ENCODE measurements at regions not wholly inside any gene's neighbourhood (a gene's known extent, or its start where the extent isn't known, plus 50 kb on each side); places are given as distances from the start of the nearest gene placed in this dataset.

GRCh38 chr4:123827511-123827910 lies 430.9 kb downstream of the SPRY1 start:
- no peaks in the 10 kb centered on the region for H3K36me3 ChIP-seq (ENCODE audit: control insufficient read depth, insufficient read depth, low read length)
- H3K27me3 ChIP-seq (ENCODE audit: control insufficient read depth, insufficient read depth, low read length): no peaks in the 10 kb centered on the region
- H4K20me1 ChIP-seq (ENCODE audit: control insufficient read depth, extremely low read depth, insufficient read depth, low read length): no peaks in the 10 kb centered on the region
- no peak overlapping the region for H2AFZ ChIP-seq (ENCODE audit: low read length)
- H3K9ac ChIP-seq (ENCODE audit: insufficient read depth, low read length): no peak overlapping the region
- no peak overlapping the region for H3K4me3 ChIP-seq (replicated peaks in 1 of 4; ENCODE audit: control extremely low read depth in 1 of 4, insufficient read depth in 1 of 4, low read depth in 3 of 4, low read length in 4 of 4)
- no peak overlapping the region for H3K27ac ChIP-seq (ENCODE audit: insufficient read depth, low read length)
- no peaks in the 10 kb centered on the region for H3K9me3 ChIP-seq (ENCODE audit: control insufficient read depth, insufficient read depth, low read depth, low read length)
- no peaks in the 10 kb centered on the region for H3K79me2 ChIP-seq (ENCODE audit: control insufficient read depth, insufficient read depth, low read length)
- H3K4me2 ChIP-seq (ENCODE audit: extremely low read depth, insufficient read depth, low read length): no peak overlapping the region
- TF ChIP-seq, protein P1, sequence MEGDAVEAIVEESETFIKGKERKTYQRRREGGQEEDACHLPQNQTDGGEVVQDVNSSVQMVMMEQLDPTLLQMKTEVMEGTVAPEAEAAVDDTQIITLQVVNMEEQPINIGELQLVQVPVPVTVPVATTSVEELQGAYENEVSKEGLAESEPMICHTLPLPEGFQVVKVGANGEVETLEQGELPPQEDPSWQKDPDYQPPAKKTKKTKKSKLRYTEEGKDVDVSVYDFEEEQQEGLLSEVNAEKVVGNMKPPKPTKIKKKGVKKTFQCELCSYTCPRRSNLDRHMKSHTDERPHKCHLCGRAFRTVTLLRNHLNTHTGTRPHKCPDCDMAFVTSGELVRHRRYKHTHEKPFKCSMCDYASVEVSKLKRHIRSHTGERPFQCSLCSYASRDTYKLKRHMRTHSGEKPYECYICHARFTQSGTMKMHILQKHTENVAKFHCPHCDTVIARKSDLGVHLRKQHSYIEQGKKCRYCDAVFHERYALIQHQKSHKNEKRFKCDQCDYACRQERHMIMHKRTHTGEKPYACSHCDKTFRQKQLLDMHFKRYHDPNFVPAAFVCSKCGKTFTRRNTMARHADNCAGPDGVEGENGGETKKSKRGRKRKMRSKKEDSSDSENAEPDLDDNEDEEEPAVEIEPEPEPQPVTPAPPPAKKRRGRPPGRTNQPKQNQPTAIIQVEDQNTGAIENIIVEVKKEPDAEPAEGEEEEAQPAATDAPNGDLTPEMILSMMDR (conservative IDR thresholded peaks at IDR 0.05 in 1 of 2, IDR thresholded peaks at IDR 0.05 in 1 of 2; ENCODE audit: low read depth in 1 of 2, low read length in 2 of 2): no peak
- TF ChIP-seq EZH2 (IDR thresholded peaks at IDR 0.05; ENCODE audit: low read length, missing control alignments): no peak
- DNase-seq (ENCODE audit: low read depth in 2 of 2): no peak
- H3K4me1 ChIP-seq (ENCODE audit: control insufficient read depth, extremely low read depth, insufficient read depth, low read length): peaks cover 15% of the 10 kb centered on the region

GRCh38 chr4:123830930-123831329 lies 434.3 kb downstream of the SPRY1 start:
- TF ChIP-seq, protein P1 (conservative IDR thresholded peaks at IDR 0.05 in 1 of 2, IDR thresholded peaks at IDR 0.05 in 1 of 2; ENCODE audit: low read depth in 1 of 2, low read length in 2 of 2): no peak
- no peak for TF ChIP-seq EZH2 (IDR thresholded peaks at IDR 0.05; ENCODE audit: low read length, missing control alignments)
- H3K27ac ChIP-seq (ENCODE audit: insufficient read depth, low read length): peak overlapping the region; percentile 95
- no peaks in the 10 kb centered on the region for H4K20me1 ChIP-seq (ENCODE audit: control insufficient read depth, extremely low read depth, insufficient read depth, low read length)
- H3K9ac ChIP-seq (ENCODE audit: insufficient read depth, low read length): no peak overlapping the region
- no peaks in the 10 kb centered on the region for H3K27me3 ChIP-seq (ENCODE audit: control insufficient read depth, insufficient read depth, low read length)
- no peak overlapping the region for H2AFZ ChIP-seq (ENCODE audit: low read length)
- no peaks in the 10 kb centered on the region for H3K9me3 ChIP-seq (ENCODE audit: control insufficient read depth, insufficient read depth, low read depth, low read length)
- no peaks in the 10 kb centered on the region for H3K36me3 ChIP-seq (ENCODE audit: control insufficient read depth, insufficient read depth, low read length)
- H3K79me2 ChIP-seq (ENCODE audit: control insufficient read depth, insufficient read depth, low read length): no peaks in the 10 kb centered on the region
- peaks cover 18% of the 10 kb centered on the region for H3K4me1 ChIP-seq (ENCODE audit: control insufficient read depth, extremely low read depth, insufficient read depth, low read length)
- H3K4me3 ChIP-seq (replicated peaks in 1 of 4; ENCODE audit: control extremely low read depth in 1 of 4, insufficient read depth in 1 of 4, low read depth in 3 of 4, low read length in 4 of 4): no peak overlapping the region
- no peak for DNase-seq (ENCODE audit: low read depth in 2 of 2)
- H3K4me2 ChIP-seq (ENCODE audit: extremely low read depth, insufficient read depth, low read length): no peak overlapping the region

DNA sequence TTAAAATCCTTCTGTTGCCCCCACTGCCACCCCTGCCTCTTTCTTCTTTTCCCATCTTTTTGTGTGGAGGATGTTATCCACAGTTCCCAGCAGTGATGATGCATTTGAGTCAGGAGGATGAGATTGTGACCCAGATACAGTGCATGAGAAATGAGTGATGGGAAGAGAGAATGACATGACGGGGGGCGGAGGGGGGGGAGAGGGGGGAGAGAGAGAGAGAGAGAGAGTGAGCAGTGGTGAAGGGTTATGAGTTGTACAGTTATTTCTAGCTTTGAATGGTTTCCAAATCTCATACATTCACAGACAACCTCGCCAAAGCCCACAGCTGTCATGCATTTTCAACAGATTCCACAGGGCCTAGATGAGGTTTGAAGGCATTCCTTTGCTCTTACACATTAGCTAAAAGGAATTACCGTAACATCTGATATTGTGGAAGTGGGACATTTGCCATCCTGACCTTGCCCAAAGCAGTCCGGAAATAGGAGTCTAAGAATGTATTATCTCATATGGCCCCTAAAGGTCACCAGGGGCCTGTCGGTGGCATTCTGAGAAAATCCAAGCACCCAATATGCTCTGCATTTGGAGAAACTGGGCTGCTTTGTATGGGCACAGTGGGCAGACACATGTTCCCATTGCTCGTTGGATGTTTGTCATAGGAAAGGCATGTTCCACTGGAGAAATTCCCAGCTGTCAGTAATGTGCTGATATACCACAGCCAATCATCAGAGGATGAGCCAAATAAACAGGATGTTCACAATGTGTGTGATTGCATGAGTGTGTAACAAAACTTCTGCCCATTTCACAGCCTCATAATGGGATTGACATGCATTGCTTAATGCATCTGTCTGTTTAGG lies 435.8 kb downstream of the SPRY1 start:
- no peaks in the 10 kb centered on the region for H3K79me2 ChIP-seq (ENCODE audit: control insufficient read depth, insufficient read depth, low read length)
- H3K27me3 ChIP-seq (ENCODE audit: control insufficient read depth, insufficient read depth, low read length): no peaks in the 10 kb centered on the region
- peak overlapping the region; percentile 95 for H3K27ac ChIP-seq (ENCODE audit: insufficient read depth, low read length)
- peak overlapping the region in 1 of 4 experiments; percentile 18 for H3K4me3 ChIP-seq (replicated peaks in 1 of 4; ENCODE audit: control extremely low read depth in 1 of 4, insufficient read depth in 1 of 4, low read depth in 3 of 4, low read length in 4 of 4)
- no peaks in the 10 kb centered on the region for H4K20me1 ChIP-seq (ENCODE audit: control insufficient read depth, extremely low read depth, insufficient read depth, low read length)
- H3K4me2 ChIP-seq (ENCODE audit: extremely low read depth, insufficient read depth, low read length): peak overlapping the region; percentile 74
- H3K36me3 ChIP-seq (ENCODE audit: control insufficient read depth, insufficient read depth, low read length): no peaks in the 10 kb centered on the region
- peaks cover 15% of the 10 kb centered on the region for H3K4me1 ChIP-seq (ENCODE audit: control insufficient read depth, extremely low read depth, insufficient read depth, low read length)
- no peak overlapping the region for H2AFZ ChIP-seq (ENCODE audit: low read length)
- peak overlapping the region; percentile 33 for H3K9ac ChIP-seq (ENCODE audit: insufficient read depth, low read length)
- H3K9me3 ChIP-seq (ENCODE audit: control insufficient read depth, insufficient read depth, low read depth, low read length): no peaks in the 10 kb centered on the region
- peak; percentile 99 to 100 for DNase-seq (ENCODE audit: low read depth in 2 of 2)
- TF ChIP-seq, protein P1 (conservative IDR thresholded peaks at IDR 0.05 in 1 of 2, IDR thresholded peaks at IDR 0.05 in 1 of 2; ENCODE audit: low read depth in 1 of 2, low read length in 2 of 2): no peak
- TF ChIP-seq EZH2 (IDR thresholded peaks at IDR 0.05; ENCODE audit: low read length, missing control alignments): no peak

Data from fibroblast of lung (primary cell).